ENCODE measurements at regions not wholly inside any gene's neighbourhood (a gene's known extent, or its start where the extent isn't known, plus 50 kb on each side); places are given as distances from the start of the nearest gene placed in this dataset.

DNA sequence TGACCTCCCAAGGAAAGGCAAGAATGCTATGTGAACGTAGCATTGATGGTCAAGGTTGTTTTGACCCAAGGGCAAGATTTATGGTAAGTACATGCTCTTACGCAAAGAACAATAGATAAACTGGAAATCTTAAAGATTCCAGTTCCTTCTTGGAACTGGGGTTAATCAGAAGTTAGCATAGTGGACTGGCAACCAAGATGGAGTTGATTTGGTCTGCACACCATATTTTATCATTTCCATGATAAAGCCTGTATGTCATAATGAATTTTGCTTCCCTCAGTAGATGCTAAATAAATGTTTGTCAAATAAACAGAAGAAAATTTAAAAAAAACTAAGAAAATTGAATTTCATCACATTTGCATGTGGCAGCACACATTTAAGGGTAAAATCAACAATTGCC, 242.4 kb upstream of the MEF2C start:
- TF ChIP-seq, protein P1, sequence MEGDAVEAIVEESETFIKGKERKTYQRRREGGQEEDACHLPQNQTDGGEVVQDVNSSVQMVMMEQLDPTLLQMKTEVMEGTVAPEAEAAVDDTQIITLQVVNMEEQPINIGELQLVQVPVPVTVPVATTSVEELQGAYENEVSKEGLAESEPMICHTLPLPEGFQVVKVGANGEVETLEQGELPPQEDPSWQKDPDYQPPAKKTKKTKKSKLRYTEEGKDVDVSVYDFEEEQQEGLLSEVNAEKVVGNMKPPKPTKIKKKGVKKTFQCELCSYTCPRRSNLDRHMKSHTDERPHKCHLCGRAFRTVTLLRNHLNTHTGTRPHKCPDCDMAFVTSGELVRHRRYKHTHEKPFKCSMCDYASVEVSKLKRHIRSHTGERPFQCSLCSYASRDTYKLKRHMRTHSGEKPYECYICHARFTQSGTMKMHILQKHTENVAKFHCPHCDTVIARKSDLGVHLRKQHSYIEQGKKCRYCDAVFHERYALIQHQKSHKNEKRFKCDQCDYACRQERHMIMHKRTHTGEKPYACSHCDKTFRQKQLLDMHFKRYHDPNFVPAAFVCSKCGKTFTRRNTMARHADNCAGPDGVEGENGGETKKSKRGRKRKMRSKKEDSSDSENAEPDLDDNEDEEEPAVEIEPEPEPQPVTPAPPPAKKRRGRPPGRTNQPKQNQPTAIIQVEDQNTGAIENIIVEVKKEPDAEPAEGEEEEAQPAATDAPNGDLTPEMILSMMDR (conservative IDR thresholded peaks at IDR 0.05; ENCODE audit: low read depth, low read length), result no peak
- no peak for TF ChIP-seq EZH2phosphoT487 (IDR thresholded peaks at IDR 0.05; ENCODE audit: borderline replicate concordance, low read length)

Data from PC-3 (cell line).